ENCODE measurements at regions not wholly inside any gene's neighbourhood (a gene's known extent, or its start where the extent isn't known, plus 50 kb on each side); places are given as distances from the start of the nearest gene placed in this dataset.
A peak's percentile ranks its signal among the peaks of the same experiment; 100 is the strongest.
"Not testable (repeated sequence)": the region's sequence is repeated elsewhere in the genome, so short reads cannot be mapped to it uniquely, and the experiment has no call there.

- no peak for DNase-seq (ENCODE audit: low read depth in 2 of 2)
Measured at GRCh38 chr3:40753291-40753770, 228.6 kb downstream of the ZNF621 start.

DNA sequence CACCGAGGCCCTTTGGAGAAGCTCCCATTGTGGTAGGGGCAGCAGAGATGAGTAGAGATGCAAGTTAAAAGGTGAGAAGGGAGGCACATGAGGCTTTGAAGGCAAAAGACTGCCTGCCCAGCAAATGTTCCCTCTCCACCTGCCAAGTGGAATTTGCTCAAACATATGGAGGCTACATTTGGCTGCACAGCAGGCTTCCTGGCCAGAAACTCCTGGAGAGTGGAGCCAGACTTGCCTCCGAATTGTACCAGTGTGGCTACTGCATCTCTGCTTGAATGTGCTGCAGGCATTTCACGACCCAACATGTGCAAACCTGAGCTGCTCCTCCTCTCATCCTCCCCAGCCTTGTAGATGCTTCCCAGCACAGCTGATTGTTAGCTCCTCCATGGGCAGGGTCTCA is 229.2 kb downstream of the ZNF621 start:
- no peak for DNase-seq (ENCODE audit: low read depth in 2 of 2)

GRCh38 chr3:40754994-40755393 is 230.2 kb downstream of the ZNF621 start:
- DNase-seq (ENCODE audit: low read depth in 2 of 2): no peak

DNA sequence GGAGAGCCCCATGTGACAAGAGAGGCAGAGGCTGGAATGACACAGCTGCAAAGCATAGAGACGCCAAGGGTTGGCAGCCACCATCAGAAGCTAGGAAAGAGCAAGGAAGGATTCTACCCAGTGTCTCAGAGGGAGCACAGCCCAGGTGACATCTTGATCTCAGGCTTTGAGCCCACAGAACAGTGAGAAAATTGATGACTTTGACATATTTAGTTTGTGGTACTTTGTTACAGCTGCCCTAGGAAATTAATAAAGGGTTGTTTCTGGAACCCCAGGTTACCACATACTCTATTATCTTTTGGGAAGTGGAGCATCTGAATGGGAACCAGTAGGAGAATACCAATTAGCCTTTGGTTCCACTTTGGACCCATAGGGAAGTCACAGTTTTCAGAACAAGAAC is 231.7 kb downstream of the ZNF621 start:
- DNase-seq (ENCODE audit: low read depth in 2 of 2): no peak

DNA sequence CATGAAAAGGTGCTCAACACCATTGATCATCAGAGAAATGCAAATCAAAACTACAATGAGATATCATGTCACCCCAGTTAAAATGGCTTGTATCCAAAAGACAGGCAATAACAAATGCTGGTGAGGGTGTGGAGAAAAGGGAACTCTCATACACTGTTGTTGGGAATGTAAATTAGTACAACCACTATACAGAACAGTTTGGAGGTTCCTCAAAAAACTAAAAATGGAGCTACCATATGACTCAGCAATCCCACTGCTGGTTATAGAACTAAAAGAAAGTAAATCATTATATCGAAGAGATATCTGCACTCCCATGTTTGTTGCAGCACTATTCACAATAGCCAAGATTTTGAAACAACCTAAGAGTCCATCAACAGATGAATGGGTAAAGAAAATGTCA is 238.0 kb downstream of the ZNF621 start:
- DNase-seq (ENCODE audit: low read depth in 2 of 2): not testable (repeated sequence)

- DNase-seq (ENCODE audit: low read depth in 2 of 2): no peak
Measured at GRCh38 chr3:40763807-40764206, 239.0 kb downstream of the ZNF621 start.

GRCh38 chr3:40764747-40765146 is 240.0 kb downstream of the ZNF621 start:
- no peak for DNase-seq (ENCODE audit: low read depth in 2 of 2)

GRCh38 chr3:40765884-40766283 is 241.1 kb downstream of the ZNF621 start:
- peak in 1 of 2 experiments; percentile 5 for DNase-seq (ENCODE audit: low read depth in 2 of 2)

DNA sequence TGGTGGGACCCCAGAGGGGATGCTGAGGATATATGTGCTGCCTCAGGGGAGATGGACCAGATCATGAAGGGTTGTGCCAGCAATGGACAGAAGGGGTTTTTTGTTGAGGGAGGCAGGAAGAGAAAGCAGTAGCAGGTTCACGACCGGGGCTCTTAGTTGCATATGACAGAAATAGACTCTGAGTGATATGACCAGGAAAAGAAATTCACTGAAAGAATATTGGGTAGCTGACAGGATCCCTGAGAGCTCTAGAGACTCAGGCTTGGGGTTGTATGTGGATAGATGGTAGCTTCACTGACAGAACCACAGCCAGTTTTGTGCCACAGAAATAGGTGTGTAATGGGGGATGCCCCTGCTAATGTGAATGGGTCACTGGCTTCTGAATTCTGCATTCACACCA is 241.6 kb downstream of the ZNF621 start:
- no peak for DNase-seq (ENCODE audit: low read depth in 2 of 2)

- DNase-seq (ENCODE audit: low read depth in 2 of 2): no peak
Measured at GRCh38 chr3:40768046-40768445, 243.3 kb downstream of the ZNF621 start.

GRCh38 chr3:40768536-40768935 is 243.8 kb downstream of the ZNF621 start:
- DNase-seq (ENCODE audit: low read depth in 2 of 2): no peak

DNA sequence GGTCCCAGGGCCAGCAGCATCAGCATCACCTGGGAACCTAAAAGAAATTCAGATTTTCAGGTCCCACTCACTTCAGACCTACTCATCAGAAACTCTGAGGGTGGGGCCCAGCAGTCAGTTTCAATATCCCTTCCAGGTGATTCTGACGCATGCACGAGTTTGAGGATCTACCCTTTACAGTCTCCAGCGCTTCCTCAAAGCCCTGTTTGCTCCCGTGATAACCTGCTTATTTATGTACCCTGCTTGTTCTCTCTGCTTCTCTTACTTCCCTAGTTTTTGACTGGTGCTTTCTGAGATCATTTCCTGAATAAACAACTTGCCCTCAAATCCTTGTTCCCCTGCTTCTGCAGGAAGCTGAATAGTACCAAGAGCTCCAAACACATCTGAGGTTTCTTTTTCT is 245.3 kb downstream of the ZNF621 start:
- DNase-seq (ENCODE audit: low read depth in 2 of 2): no peak

DNA sequence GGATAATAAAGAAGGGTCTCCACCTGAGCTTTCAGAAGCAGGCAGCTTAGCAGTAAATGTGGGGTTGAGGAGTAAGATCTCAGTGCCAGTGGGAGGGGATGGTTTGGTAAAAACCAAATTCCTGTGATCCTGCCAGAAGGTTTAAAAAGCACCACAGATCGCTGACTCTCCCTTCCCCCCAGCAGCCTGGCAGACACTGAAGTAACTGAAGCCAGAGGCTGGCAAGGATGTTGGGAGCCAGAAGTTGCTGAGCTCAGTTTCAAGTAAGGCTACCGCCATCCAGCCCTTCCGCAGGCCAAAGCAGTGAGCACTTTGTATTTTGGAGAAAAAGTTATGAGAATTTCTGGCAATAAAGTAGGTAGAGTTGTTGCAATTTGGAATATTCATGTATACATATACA is 246.4 kb downstream of the ZNF621 start:
- DNase-seq (ENCODE audit: low read depth in 2 of 2): no peak

DNA sequence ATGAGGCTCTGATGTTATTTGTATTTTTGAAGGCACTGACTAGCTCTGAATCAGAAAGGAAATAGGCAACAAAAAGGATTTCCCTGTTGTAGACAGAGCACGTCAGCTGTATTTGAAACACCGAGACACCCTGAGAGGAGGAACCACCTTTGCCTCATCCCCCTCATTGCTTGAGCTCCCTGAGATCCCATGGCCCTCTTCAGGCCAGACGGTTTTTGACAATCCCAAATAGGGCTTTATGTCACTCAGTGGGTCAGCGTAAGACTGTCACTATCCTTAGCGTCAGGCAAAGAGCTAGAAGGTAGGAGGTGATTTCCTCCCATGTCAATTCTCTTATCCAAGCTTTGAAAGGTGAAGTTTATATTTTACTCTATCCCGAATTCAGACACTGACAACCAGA is 254.3 kb downstream of the ZNF621 start:
- no peak for DNase-seq (ENCODE audit: low read depth in 2 of 2)

DNA sequence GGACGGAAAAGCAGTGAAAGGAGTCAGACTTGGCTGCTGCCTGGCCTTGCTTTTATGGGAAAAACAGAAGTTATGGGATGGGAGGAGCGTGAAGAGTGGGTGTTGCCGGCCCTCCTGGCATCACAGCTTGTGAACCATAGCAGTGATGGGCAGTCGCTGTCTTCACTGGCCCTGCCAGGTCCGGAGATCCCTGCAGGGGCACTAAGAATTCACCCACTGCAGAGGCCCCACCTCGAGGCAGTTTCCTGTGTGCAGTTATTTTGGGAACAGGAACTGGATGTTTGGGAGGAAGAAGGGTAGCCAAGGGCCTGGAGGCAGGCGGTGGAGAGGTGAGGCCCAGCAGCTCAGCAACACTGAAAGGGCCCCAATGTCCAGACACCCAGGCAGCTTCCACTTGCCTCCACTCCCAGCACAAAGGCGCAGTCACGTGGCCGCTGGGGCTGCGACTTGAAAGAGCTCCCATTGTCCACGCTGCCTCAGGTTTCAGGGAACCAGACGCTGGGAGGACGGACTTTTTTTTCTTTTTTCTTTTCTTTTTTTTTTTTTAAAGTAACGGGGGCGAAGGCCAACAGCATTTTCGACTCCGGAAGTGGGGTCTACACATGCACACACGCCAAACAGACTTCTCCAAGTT is 255.6 kb downstream of the ZNF621 start:
- DNase-seq (ENCODE audit: low read depth in 2 of 2): no peak

- no peak for DNase-seq (ENCODE audit: low read depth in 2 of 2)
Measured at GRCh38 chr3:40780925-40781406, 256.2 kb downstream of the ZNF621 start.

DNA sequence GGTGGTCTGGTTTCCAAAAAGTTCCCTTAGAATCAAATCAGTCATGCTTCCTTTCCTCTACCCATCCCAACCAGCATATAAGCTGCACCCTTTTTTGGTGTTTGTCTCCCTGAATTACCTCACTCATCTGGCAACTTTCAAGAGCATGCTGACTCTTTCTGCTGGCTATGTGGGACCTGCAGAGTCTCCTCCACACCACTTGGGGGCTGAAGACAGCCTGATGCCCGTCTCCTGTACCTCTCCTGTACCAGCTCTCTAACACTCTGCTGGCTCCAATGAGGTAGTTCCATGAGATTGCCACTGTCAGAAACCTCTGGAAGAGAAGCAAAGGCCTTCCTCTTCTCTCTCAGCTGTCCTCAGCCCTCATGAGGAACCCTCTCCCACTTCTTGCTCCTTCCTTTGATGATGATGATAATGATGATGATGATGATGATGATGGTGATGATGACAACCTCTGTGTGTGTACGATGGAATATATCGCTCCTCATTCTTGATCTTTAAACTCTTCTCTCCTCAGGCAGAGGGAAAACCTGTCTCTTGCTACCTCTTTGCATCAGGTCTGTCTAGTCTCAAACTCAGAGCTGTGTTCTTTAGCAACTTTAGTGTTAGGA is 257.5 kb downstream of the ZNF621 start:
- DNase-seq (ENCODE audit: low read depth in 2 of 2): no peak

DNA sequence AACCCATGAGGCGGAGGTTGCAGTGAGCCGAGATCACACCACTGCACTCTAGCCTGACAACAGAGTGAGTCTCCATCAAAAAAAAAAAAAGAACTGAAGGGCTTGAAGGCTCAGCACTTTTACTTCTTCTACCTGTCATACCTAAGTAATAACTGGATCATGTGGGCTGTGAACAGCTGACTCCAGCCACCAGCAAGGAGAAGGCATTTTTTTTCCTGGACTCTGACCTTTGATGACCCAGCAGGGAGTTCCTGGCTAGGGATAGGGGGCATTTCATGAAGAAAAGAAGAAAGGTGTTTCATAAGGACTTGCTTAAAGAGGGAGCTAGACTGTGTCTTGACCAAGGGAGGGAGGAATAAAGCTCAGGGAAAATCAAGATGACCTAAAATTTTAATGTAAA is 266.0 kb downstream of the ZNF621 start:
- DNase-seq (ENCODE audit: low read depth in 2 of 2): no peak

- DNase-seq (ENCODE audit: low read depth in 2 of 2): no peak
Measured at GRCh38 chr3:40793730-40794129, 269.0 kb downstream of the ZNF621 start.

DNA sequence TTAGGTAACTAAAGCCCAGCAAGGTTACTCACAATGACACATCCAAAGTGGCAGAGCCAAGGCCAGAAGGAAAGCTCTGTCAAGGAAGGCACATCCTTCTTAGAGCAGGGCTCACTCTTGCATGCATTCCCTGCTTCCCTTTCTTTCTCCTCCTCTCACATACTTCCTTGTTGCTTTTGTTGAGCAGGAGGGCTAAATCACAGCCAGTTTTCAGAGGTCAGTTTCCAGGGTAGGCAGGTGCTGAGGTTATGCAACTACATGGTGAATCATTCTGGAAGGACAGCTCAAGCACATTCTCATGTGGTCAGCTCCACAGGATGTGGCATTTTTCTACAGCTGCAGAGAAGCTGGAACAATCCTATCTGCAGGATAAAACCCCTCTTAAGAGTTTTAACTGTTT is 275.6 kb downstream of the ZNF621 start:
- peak; percentile 27 to 34 for DNase-seq (ENCODE audit: low read depth in 2 of 2)

DNA sequence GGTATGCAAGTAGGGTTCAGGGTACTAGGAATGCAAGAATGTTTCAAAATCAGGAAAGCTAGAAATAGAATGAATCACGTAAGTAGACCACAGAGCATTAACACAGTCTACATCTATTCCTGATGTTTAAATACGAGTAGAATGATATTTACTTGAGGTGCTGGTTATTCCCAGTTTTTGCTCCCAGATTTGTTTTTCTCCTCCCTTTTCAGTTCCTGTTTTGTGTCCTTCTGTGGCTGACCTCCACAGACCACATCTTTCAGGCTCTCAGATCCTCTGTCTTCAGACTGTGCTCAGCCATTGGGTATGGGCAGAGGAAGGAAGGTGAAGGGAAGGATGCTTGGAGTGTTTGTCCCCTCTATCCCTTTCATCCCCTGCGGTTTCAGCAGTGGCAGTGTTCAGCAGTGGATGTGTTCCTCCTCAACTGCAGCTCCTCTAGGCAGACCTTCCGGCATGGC is 276.6 kb downstream of the ZNF621 start:
- DNase-seq (ENCODE audit: low read depth in 2 of 2): no peak

DNA sequence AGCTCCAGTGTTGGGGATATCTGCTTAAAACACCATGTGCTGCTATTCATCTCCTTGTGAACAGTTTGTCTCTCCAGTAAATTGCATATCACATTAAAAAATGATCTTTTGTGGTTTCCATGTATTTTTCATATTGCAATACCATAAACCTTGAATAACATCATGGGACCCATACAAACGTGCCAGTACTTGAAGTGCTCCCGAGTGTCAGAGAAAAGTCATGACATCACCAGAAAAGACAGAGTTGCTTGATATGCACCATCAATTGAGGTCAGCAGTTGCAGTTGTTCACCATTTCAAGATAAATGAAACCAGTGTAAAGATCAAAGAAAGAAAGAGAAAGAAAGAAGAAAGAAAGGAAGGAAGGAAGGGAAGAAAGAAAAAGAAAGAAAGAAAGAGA is 278.6 kb downstream of the ZNF621 start:
- no peak for DNase-seq (ENCODE audit: low read depth in 2 of 2)

GRCh38 chr3:40805456-40805855 is 280.7 kb downstream of the ZNF621 start:
- no peak for DNase-seq (ENCODE audit: low read depth in 2 of 2)

DNA sequence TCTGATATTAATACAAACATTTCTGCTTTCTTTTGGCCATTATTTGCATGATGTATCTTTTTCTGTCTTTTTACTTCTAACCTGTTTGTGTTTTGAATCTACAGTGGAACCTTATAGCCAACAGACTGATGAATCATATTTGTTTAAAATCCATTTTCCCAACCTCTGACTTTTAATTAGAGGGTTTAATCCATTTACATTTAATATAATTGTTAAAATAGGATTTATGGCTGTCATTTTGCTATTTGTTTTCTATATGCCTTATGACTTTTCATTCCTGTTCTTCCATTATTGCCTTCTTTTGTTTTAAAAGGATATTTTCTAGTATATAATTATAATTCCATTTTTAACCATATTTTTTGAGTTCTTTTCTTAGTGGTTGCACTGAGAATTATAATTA is 286.1 kb downstream of the ZNF621 start:
- DNase-seq (ENCODE audit: low read depth in 2 of 2): no peak

Measured in fibroblast of skin of left quadriceps (primary cell).